Effector memory CD4-positive, alpha-beta T cell (primary cell): ENCODE measurements at regions not wholly inside any gene's neighbourhood (a gene's known extent, or its start where the extent isn't known, plus 50 kb on each side); places are given as distances from the start of the nearest gene placed in this dataset.
"Not testable (repeated sequence)": the region's sequence is repeated elsewhere in the genome, so short reads cannot be mapped to it uniquely, and the experiment has no call there.

Source experiments
- DNase-seq, 3 donors: peaks; one replicate each; pipeline ENCODE4 v3.0.0-alpha.2; 2020
- H3K27ac ChIP-seq: 2 replicates; pipeline ENCODE4 v1.7.0; 2013; ENCODE audit warnings: mild to moderate bottlenecking, low read length, moderate library complexity; ENCODE audit not compliant: insufficient read depth, poor library complexity, severe bottlenecking
- H3K27me3 ChIP-seq: replicated peaks from 2 replicates; pipeline ENCODE4 v1.7.0; 2013; ENCODE audit warnings: mild to moderate bottlenecking, low read length; ENCODE audit not compliant: insufficient read depth, control insufficient read depth, poor library complexity, severe bottlenecking
- H3K36me3 ChIP-seq: 2 replicates; pipeline ENCODE4 v1.7.0; 2013; ENCODE audit warnings: mild to moderate bottlenecking, low read length, moderate library complexity; ENCODE audit not compliant: control insufficient read depth, insufficient read depth
- H3K4me1 ChIP-seq: 2 replicates; pipeline ENCODE4 v1.7.0; 2013; ENCODE audit warnings: low read length, mild to moderate bottlenecking; ENCODE audit not compliant: control insufficient read depth, insufficient read depth, poor library complexity, severe bottlenecking
- H3K4me3 ChIP-seq: 2 replicates; pipeline ENCODE4 v1.7.0; 2013; ENCODE audit warnings: low read length, low read depth, mild to moderate bottlenecking; ENCODE audit not compliant: insufficient read depth, poor library complexity, severe bottlenecking
- H3K9me3 ChIP-seq: 2 replicates; pipeline ENCODE4 v1.7.0; 2013; ENCODE audit warnings: mild to moderate bottlenecking, low read length, moderate library complexity; ENCODE audit not compliant: control insufficient read depth

DNA sequence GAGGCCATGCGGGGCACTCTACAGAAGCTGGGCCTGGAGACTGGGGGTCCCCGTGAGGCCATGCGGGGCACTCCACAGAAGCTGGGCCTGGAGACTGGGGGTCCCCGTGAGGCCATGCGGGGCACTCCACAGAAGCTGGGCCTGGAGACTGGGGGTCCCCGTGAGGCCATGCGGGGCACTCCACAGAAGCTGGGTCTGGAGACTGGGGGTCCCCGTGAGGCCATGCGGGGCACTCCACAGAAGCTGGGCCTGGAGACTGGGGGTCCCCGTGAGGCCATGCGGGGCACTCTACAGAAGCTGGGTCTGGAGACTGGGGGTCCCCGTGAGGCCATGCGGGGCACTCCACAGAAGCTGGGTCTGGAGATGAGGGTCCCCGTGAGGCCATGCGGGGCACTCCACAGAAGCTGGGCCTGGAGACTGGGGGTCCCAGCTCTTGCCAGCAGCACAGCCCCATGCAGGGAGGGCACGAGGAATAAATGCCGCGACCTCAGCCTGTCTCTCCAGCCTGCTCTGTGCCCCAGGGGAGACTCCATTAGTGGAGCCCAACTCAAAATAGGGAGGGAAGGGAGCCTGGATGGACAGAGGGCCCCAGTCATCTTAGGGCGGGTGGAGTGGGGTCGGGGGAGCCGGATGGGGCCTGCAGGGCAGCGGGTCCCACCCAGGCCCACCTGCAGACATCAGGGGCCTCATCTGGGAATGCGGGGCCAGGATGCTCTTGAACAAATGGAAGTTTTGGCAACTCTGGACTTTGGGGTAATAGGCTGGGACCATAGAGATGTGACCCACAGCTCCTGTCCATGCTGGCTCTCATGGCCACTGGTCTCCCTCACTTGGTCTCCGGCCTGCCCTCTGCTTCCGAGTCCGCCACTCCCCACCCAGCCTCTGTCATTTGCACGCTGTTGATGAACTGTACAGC, 343.6 kb upstream of the SFSWAP start:
- H3K4me3 ChIP-seq, H3K4me1 ChIP-seq, H3K27me3 ChIP-seq, H3K27ac ChIP-seq, H3K9me3 ChIP-seq, H3K36me3 ChIP-seq, DNase-seq: not testable (repeated sequence)

DNA sequence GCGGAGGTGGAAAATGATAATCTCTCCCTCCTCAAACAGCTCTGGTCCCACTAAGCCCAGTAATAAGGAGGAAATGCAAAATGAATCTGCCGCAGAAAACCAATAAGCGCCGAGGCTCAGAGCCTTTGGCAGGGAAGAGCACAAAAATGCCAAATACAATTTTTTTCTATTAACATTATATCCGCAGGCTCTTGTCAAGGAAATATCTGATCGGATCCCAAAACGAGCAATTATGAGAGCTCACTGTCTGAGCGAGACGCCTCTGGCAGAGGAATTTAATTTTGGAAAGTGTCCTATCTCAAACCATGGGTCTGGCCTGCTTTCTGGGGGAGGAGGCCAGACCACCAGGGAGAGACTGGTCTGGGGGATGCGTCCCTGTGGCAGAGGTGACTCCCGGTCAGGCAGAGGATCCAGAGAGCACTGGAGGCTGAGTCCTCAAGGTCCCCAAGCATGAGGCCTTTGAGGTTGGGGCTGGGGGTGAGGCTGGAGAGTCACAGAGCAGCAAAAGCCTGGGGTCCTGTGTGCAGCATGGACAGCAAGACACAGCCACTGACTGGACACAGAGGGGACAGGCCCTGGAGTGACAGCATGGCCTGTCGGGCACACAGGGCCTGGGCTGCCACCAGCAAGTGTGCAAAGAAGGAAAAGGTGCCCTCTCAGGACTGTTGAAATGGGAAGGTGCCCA, 342.8 kb upstream of the SFSWAP start:
- H3K36me3 ChIP-seq, result no peaks in the 10 kb centered on the region
- H3K27me3 ChIP-seq, result no peaks in the 10 kb centered on the region
- no peaks in the 10 kb centered on the region for H3K4me1 ChIP-seq
- no peak overlapping the region for H3K27ac ChIP-seq
- H3K9me3 ChIP-seq, result no peaks in the 10 kb centered on the region
- DNase-seq, result no peak
- H3K4me3 ChIP-seq, result no peak overlapping the region

DNA sequence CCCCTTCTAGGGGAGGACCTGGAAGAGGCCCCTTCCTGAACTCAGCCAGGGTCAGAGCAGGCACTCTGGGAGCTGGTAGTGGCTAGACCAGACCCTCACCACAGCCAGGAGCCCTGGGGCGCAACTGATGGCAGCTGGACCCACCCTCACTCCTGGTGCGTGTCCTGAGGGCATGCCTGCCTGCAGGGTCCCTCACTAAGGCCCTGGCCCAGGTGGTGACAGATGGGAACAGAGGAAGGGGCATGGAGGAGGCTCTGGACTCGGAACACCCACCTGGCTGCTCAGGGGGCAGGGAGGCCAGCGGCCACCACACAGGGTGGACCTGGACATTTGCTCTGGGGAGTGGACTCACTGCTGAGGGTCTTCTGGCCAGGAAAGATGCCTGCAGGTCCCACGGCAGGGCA, 342.2 kb upstream of the SFSWAP start:
- DNase-seq, result no peak
- H3K9me3 ChIP-seq, result no peaks in the 10 kb centered on the region

DNA sequence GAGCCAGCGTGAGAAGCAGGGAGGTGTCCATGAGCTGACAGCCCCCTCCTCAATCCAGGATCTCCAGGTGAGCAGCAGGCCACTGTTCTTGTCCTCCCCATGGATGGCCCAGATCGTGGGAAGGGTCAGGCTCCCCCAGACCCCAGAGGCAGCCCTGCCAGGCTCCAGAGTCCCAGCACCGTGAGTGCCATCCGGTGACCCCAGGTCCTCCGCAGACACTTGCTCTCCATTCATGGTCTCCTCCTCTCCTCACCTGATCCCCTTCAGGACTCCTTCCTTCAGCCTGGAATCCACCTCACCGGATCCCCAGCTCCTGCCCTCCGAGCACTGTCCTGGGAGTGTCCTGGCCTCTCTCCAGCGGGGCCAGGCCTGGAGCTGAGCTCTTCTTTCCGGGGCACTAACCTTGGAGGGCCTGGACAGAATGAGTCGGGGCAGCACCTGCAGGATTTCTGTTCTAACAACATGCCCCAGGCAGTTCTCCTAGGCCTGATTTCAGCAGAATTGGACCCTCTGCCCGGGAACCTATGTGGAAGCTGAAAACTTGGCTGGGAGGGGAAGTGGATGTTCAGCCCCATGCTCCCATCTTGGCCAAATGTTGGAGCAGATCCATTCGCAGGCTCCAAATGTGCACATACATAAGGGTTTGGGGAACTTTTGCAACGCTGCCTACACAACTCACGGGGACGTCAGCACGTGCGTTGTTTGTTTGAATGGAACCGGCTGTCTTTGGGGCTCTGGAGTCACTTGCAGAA, 341.6 kb upstream of the SFSWAP start:
- no peak for DNase-seq
- H3K4me3 ChIP-seq, result no peak overlapping the region
- no peak overlapping the region for H3K27ac ChIP-seq
- no peaks in the 10 kb centered on the region for H3K36me3 ChIP-seq
- no peaks in the 10 kb centered on the region for H3K4me1 ChIP-seq
- H3K9me3 ChIP-seq, result no peaks in the 10 kb centered on the region
- H3K27me3 ChIP-seq, result no peaks in the 10 kb centered on the region

More for the DNA sequence above, 342.2 kb upstream of the SFSWAP start:
- no peaks in the 10 kb centered on the region for H3K27me3 ChIP-seq
- H3K27ac ChIP-seq, result no peak overlapping the region
- H3K4me1 ChIP-seq, result no peaks in the 10 kb centered on the region
- H3K36me3 ChIP-seq, result no peaks in the 10 kb centered on the region
- H3K4me3 ChIP-seq, result no peak overlapping the region

DNA sequence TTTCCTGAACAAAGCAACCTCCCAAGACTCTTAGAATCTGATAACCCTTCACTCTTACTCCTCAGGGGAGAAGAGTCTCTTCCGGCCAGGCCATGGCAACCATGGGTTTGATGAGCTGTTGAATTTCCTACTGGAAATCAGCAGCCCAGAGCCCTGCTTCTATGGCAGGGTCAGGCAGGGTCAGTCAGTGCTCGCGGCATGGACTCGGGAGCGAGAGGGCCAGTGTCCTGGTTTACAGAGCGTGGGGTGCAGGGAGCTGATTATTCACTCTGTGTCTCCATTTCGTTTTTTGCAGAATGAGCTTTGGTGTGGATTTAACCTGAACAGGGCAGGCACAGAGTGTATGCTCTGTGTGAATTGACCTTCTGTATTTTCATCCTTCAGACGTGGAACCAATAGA, 340.6 kb upstream of the SFSWAP start:
- Histone ChIP-seq H3K9me3 (no peaks in the 10 kb centered on the region), H3K4me3 (no peak overlapping the region), H3K27ac (no peak overlapping the region), H3K4me1 (no peaks in the 10 kb centered on the region), H3K36me3 (no peaks in the 10 kb centered on the region), H3K27me3 (no peaks in the 10 kb centered on the region)
- no peak for DNase-seq

DNA sequence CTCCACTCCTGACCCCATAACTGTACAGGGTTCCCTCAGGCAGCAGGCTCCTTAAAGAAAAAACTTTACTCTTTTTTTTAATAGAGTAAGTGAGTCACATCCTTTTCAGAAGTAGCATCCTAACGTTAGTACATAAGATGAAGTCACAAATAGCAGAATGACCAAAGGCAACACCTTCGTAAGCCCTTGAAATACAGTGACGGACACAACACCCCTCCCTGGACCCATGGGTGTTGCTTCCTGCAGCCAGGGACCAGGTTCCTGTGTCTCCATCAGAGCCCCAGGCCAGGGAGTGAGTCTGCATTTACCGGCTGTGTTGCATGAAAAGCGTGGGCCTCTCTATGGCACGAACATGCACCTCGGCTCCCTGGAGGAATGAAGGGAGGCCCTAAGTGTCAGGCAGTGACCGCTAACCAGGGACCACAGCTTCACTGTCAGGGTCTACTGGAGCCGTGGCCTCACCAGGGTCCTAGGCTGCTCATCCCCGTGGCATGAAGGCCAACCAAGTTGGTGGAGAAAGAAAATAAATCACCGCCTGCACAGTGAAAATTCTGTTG, 340.0 kb upstream of the SFSWAP start:
- Histone ChIP-seq H3K27me3 (no peaks in the 10 kb centered on the region), H3K4me1 (no peaks in the 10 kb centered on the region), H3K9me3 (no peaks in the 10 kb centered on the region), H3K36me3 (no peaks in the 10 kb centered on the region), H3K27ac (no peak overlapping the region), H3K4me3 (no peak overlapping the region)
- DNase-seq, result no peak

DNA sequence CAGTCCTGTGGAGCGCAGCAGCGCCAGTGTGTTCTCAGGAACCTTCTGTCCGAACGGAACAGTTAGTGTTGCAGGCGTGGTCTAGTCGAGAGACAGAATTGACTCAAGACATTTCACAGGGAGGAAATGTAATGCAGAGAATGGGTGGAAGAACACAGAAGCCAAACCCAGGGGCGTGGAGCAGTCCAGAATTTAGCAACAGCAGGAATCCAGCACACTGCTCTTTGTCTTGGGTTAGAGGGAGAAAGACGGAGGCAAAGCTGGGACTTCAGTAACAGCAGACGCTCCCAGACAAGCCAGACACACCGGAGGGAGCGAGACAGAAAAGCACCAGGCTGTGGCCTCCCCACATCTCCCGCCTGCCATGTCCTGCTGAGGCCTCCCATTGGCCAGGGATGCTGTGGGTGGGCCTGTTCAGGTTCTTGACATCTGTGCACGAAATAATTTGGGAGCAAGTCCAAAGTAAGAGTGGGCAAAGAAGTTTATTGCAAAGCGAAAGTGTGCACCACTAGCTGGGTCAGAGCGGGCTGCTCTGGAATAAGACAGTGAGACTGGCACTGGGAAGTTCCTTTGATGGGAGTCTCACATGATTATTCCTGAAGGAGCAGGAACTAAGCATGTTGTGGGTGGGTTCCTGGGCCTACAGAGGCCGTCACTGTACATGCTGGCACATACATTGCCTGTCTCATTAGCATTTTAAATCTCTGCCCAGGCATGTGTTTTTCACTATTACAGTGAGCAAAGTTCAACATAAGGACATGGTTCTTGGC, 339.3 kb upstream of the SFSWAP start:
- H3K36me3 ChIP-seq, result no peaks in the 10 kb centered on the region
- no peaks in the 10 kb centered on the region for H3K9me3 ChIP-seq
- H3K4me3 ChIP-seq, result no peak overlapping the region
- H3K4me1 ChIP-seq, result no peaks in the 10 kb centered on the region
- DNase-seq, result no peak
- H3K27me3 ChIP-seq, result no peaks in the 10 kb centered on the region
- H3K27ac ChIP-seq, result no peak overlapping the region

DNA sequence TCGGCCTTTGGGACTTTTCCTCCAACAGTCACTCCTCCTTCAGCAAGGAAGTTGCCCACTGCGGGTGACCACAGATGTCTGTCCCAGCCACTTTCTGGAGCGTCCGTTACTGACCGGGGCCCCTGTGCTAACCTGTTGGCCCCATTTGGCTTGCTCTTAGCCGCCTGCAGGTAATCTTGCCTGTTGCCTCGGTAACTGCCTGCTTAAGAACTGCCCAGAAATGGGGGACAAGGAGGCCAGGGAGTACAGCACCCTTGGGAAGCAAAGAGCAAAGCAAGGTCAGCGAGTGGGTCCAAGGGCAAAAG, 338.8 kb upstream of the SFSWAP start:
- Histone ChIP-seq H3K27me3 (no peaks in the 10 kb centered on the region), H3K36me3 (no peaks in the 10 kb centered on the region), H3K4me1 (no peaks in the 10 kb centered on the region), H3K27ac (no peak overlapping the region), H3K4me3 (no peak overlapping the region), H3K9me3 (no peaks in the 10 kb centered on the region)
- no peak for DNase-seq

DNA sequence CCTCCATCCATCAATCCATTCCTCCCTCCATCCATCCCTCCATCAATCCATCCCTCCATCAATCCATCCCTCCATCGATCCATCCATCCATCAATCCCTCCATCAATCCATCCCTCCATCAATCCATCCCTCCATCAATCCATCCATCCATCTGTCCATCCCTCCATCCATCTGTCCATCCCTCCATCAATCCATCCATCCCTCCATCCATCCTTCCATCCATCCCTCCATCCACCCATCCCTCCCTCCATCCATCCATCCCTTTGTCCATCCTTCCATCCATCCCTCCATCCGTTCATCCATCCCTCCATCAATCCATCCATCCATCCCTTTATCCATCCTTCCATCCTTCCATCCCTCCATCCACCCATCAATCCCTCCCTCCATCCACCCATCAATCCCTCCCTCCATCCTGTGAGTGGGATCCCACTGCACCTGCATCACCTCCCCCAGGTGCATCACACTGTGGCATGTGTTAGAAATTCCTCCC, 338.1 kb upstream of the SFSWAP start:
- Histone ChIP-seq H3K27me3 (no peaks in the 10 kb centered on the region), H3K9me3 (no peaks in the 10 kb centered on the region), H3K36me3 (no peaks in the 10 kb centered on the region), H3K4me3 (no peak overlapping the region), H3K4me1 (no peaks in the 10 kb centered on the region), H3K27ac (no peak overlapping the region)
- DNase-seq, result no peak
